Hepatocyte (in vitro differentiated cells): ENCODE measurements at regions not wholly inside any gene's neighbourhood (a gene's known extent, or its start where the extent isn't known, plus 50 kb on each side); places are given as distances from the start of the nearest gene placed in this dataset.

Experiments used
- DNase-seq: peaks from one replicate; pipeline ENCODE4 v3.0.0-alpha.2; 2016; ENCODE audit warnings: low spot score
- H2AFZ ChIP-seq: fragments of 200-600 bp; sonication (generic); 2 replicates; pipeline ENCODE4 v1.6.0; 2016; ENCODE audit warnings: antibody characterized with exemption, mild to moderate bottlenecking
- H3K27ac ChIP-seq: fragments of 200-600 bp; sonication (generic); 2 replicates; pipeline ENCODE4 v1.5.1; 2016; ENCODE audit warnings: mild to moderate bottlenecking
- H3K27me3 ChIP-seq: fragments of 200-600 bp; sonication (generic); 2 replicates; pipeline ENCODE4 v1.6.1; 2016
- H3K36me3 ChIP-seq: fragments of 200-600 bp; sonication (generic); replicated peaks from 2 replicates; pipeline ENCODE4 v1.5.1; 2016; ENCODE audit warnings: low read depth; ENCODE audit not compliant: insufficient read depth
- H3K4me1 ChIP-seq: fragments of 200-600 bp; sonication (generic); 2 replicates; pipeline ENCODE4 v1.5.1; 2016; ENCODE audit warnings: mild to moderate bottlenecking, moderate library complexity; ENCODE audit not compliant: insufficient read depth
- H3K4me2 ChIP-seq: fragments of 200-600 bp; sonication (generic); 2 replicates; pipeline ENCODE4 v1.6.0; 2016
- H3K4me3 ChIP-seq: fragments of 200-600 bp; sonication (generic); 2 replicates; pipeline ENCODE4 v1.5.1; 2016; ENCODE audit warnings: mild to moderate bottlenecking
- H3K79me2 ChIP-seq: fragments of 200-600 bp; sonication (generic); 2 replicates; pipeline ENCODE4 v1.6.0; 2017; ENCODE audit warnings: mild to moderate bottlenecking
- H3K9me2 ChIP-seq: fragments of 200-600 bp; sonication (generic); replicated peaks from 2 replicates; pipeline ENCODE4 v1.6.0; 2017; ENCODE audit warnings: mild to moderate bottlenecking; ENCODE audit not compliant: insufficient read depth
- H3K9me3 ChIP-seq: fragments of 200-600 bp; sonication (generic); 2 replicates; pipeline ENCODE4 v1.5.1; 2016; ENCODE audit warnings: low read depth, mild to moderate bottlenecking
- H4K20me1 ChIP-seq: fragments of 200-600 bp; sonication (generic); 2 replicates; pipeline ENCODE4 v1.6.0; 2016; ENCODE audit warnings: mild to moderate bottlenecking; ENCODE audit not compliant: insufficient read depth, poor library complexity, severe bottlenecking
- EZH2 ChIP-seq: fragments of 200-600 bp; sonication (generic); IDR thresholded peaks from 2 replicates; pipeline ENCODE4 v1.6.1; 2016; ENCODE audit warnings: antibody characterized with exemption, mild to moderate bottlenecking, borderline replicate concordance
- EZH2phosphoT487 ChIP-seq: fragments of 200-600 bp; sonication (generic); IDR thresholded peaks from one replicate; pipeline ENCODE4 v1.6.1; 2018; ENCODE audit warnings: antibody characterized with exemption, mild to moderate bottlenecking, low read depth, moderate library complexity; ENCODE audit not compliant: unreplicated experiment, severe bottlenecking
- WGBS: methylation state at CpG from one replicate; pipeline ENCODE4 v1.1.6; 2016; ENCODE audit warnings: low lambda C conversion rate; ENCODE audit errors: missing lambda C conversion rate; 5-methylcytosine and 5-hydroxymethylcytosine counted together
- TF ChIP-seq, protein P1 (sequence below): fragments of 200-600 bp; sonication (generic); IDR thresholded peaks from 2 replicates; pipeline ENCODE4 v1.5.1; 2016; ENCODE audit warnings: antibody characterized with exemption, mild to moderate bottlenecking; ENCODE audit not compliant: poor library complexity

DNA sequence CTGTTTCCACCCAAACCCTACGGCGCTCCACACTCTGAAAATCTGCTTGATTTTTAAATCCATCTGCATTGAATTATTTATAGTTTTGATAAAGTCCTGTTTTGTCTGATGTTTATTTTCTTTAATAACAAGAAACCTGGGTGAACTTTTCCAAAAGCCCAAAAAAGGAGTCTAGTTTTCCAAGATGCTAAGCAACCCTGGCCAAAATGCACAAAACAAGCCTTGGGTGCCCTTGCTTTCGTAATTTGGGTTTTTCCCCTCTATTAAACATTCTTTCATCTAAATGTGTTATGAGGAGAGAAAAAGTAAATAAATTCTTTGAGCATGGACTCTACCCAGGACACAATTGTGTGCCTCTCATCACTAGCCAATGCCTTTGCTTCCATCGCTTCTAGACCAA lies 468.9 kb downstream of the MCTP2 start:
- no peaks in the 10 kb centered on the region for H3K4me1 ChIP-seq
- H3K9me3 ChIP-seq: no peaks in the 10 kb centered on the region
- no peak overlapping the region for H3K4me2 ChIP-seq
- no peaks in the 10 kb centered on the region for H3K36me3 ChIP-seq
- DNase-seq: no peak
- H2AFZ ChIP-seq: no peak overlapping the region
- no peak overlapping the region for H3K4me3 ChIP-seq
- no peaks in the 10 kb centered on the region for H3K27me3 ChIP-seq
- TF ChIP-seq, protein P1, sequence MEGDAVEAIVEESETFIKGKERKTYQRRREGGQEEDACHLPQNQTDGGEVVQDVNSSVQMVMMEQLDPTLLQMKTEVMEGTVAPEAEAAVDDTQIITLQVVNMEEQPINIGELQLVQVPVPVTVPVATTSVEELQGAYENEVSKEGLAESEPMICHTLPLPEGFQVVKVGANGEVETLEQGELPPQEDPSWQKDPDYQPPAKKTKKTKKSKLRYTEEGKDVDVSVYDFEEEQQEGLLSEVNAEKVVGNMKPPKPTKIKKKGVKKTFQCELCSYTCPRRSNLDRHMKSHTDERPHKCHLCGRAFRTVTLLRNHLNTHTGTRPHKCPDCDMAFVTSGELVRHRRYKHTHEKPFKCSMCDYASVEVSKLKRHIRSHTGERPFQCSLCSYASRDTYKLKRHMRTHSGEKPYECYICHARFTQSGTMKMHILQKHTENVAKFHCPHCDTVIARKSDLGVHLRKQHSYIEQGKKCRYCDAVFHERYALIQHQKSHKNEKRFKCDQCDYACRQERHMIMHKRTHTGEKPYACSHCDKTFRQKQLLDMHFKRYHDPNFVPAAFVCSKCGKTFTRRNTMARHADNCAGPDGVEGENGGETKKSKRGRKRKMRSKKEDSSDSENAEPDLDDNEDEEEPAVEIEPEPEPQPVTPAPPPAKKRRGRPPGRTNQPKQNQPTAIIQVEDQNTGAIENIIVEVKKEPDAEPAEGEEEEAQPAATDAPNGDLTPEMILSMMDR: no peak
- TF ChIP-seq EZH2: no peak
- TF ChIP-seq EZH2phosphoT487: no peak
- no peaks in the 10 kb centered on the region for H3K9me2 ChIP-seq
- no peaks in the 10 kb centered on the region for H3K79me2 ChIP-seq
- H3K27ac ChIP-seq: no peak overlapping the region
- no peaks in the 10 kb centered on the region for H4K20me1 ChIP-seq
- WGBS: 81% methylated on average over 4 of the region's 4 CpGs

DNA sequence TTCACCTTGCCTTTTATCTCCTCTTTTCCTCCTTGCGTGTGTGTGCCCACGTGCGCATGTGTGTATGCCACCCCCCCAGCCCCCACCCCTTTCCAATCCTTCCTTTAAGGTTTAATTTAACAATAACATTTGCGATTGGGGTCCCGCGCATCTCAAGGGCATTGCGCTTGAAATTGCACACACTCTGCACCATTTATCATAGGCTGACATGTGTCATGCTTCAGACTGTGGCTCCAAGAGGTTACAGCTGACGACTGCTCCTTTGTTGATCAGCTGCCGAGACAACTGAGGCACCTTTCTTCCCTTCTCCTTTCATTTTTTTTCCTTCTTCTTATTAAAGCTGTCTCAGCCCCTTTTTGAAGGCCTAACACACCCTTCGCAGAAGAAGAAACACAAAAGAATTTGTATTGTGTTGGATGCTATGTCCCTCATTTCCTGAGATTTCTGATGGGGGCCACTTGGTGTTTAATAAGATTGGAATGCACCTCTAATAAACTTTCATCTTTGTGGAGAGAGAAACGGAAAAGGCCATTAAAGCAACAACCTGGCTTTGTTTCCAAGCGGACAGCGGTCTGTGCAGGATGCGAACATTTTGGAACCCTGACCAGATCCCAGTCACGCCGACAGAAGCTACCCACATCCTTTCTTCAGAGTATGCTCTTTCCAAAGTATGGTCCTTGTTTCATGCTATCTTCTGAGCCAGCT lies 470.1 kb downstream of the MCTP2 start:
- H3K4me2 ChIP-seq: no peak overlapping the region
- H4K20me1 ChIP-seq: no peaks in the 10 kb centered on the region
- H3K4me1 ChIP-seq: no peaks in the 10 kb centered on the region
- no peak for DNase-seq
- no peaks in the 10 kb centered on the region for H3K9me3 ChIP-seq
- no peak overlapping the region for H3K27ac ChIP-seq
- WGBS: 92% methylated on average over 16 of the region's 16 CpGs
- no peaks in the 10 kb centered on the region for H3K27me3 ChIP-seq
- H3K4me3 ChIP-seq: no peak overlapping the region
- H3K79me2 ChIP-seq: no peaks in the 10 kb centered on the region
- no peaks in the 10 kb centered on the region for H3K9me2 ChIP-seq
- no peak overlapping the region for H2AFZ ChIP-seq
- TF ChIP-seq, protein P1: no peak
- TF ChIP-seq EZH2: no peak
- no peak for TF ChIP-seq EZH2phosphoT487
- no peaks in the 10 kb centered on the region for H3K36me3 ChIP-seq

DNA sequence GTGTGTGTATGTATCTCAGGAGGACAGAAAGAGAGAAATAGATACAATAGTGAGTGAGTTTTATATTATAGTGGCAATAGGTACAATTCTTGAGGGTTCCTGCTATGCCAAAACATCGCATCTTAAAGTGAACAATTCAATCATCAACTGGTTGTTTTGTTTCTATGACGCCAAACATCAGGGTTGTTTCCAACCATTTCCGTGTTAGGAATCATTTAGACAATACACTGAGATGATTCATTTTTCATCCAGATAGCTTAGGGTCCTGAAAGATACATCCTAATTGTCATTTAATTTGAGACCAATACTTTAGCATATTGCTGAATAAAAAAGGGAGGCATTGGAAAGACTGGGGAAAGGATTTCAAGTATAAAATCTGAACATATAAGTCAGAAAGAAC lies 472.2 kb downstream of the MCTP2 start:
- no peaks in the 10 kb centered on the region for H3K9me2 ChIP-seq

More for the DNA sequence above, 472.2 kb downstream of the MCTP2 start:
- Histone ChIP-seq H3K4me1 (no peaks in the 10 kb centered on the region), H3K9me3 (no peaks in the 10 kb centered on the region), H2AFZ (no peak overlapping the region), H3K79me2 (no peaks in the 10 kb centered on the region), H3K36me3 (no peaks in the 10 kb centered on the region), H3K4me2 (no peak overlapping the region), H3K27ac (no peak overlapping the region), H3K27me3 (no peaks in the 10 kb centered on the region), H3K4me3 (no peak overlapping the region), H4K20me1 (no peaks in the 10 kb centered on the region)
- 84% methylated on average over 3 of the region's 3 CpGs for WGBS
- no peak for DNase-seq
- TF ChIP-seq, protein P1: no peak
- TF ChIP-seq EZH2 (no peak), EZH2phosphoT487 (no peak)
